KOPT-K1 (cell line): ENCODE measurements at regions not wholly inside any gene's neighbourhood (a gene's known extent, or its start where the extent isn't known, plus 50 kb on each side); places are given as distances from the start of the nearest gene placed in this dataset.
"Not testable (repeated sequence)": the region's sequence is repeated elsewhere in the genome, so short reads cannot be mapped to it uniquely, and the experiment has no call there.

Source experiments
- H3K27ac ChIP-seq: fragments of 200-600 bp; sonication (generic); 2 replicates; pipeline ENCODE4 v1.5.1; 2016; ENCODE audit warnings: antibody characterized with exemption, mild to moderate bottlenecking, low read depth, low read length; ENCODE audit not compliant: poor library complexity, severe bottlenecking
- H3K36me3 ChIP-seq: fragments of 200-600 bp; sonication (generic); 2 replicates; pipeline ENCODE4 v1.5.1; 2017; ENCODE audit warnings: antibody characterized with exemption, mild to moderate bottlenecking, low read length, moderate library complexity; ENCODE audit not compliant: insufficient read depth
- H3K9me3 ChIP-seq: fragments of 200-600 bp; sonication (generic); 2 replicates; pipeline ENCODE4 v1.5.1; 2017; ENCODE audit warnings: antibody characterized with exemption, low read length, mild to moderate bottlenecking; ENCODE audit not compliant: insufficient read depth, poor library complexity, severe bottlenecking

- Histone ChIP-seq H3K27ac (no peak overlapping the region), H3K9me3 (no peaks in the 10 kb centered on the region), H3K36me3 (no peaks in the 10 kb centered on the region)
Measured at GRCh38 chr4:53702334-53703266, 111.3 kb upstream of the LNX1 start.

- not testable (repeated sequence) for H3K36me3 ChIP-seq, H3K9me3 ChIP-seq, H3K27ac ChIP-seq
Measured at GRCh38 chr4:53701260-53701659, 110.0 kb upstream of the LNX1 start.

GRCh38 chr4:53699310-53699709 lies 108.0 kb upstream of the LNX1 start:
- not testable (repeated sequence) for H3K9me3 ChIP-seq, H3K27ac ChIP-seq, H3K36me3 ChIP-seq

- Histone ChIP-seq H3K9me3 (no peaks in the 10 kb centered on the region), H3K36me3 (no peaks in the 10 kb centered on the region), H3K27ac (no peak overlapping the region)
Measured at GRCh38 chr4:53697016-53697685, 105.9 kb upstream of the LNX1 start.

GRCh38 chr4:53695540-53696463 lies 104.5 kb upstream of the LNX1 start:
- no peak overlapping the region for H3K27ac ChIP-seq
- no peaks in the 10 kb centered on the region for H3K9me3 ChIP-seq
- H3K36me3 ChIP-seq: no peaks in the 10 kb centered on the region

- H3K27ac ChIP-seq: no peak overlapping the region
- H3K9me3 ChIP-seq: no peaks in the 10 kb centered on the region
- H3K36me3 ChIP-seq: no peaks in the 10 kb centered on the region
Measured at GRCh38 chr4:53694666-53695065, 103.4 kb upstream of the LNX1 start.

GRCh38 chr4:53693909-53694308 lies 102.6 kb upstream of the LNX1 start:
- no peak overlapping the region for H3K27ac ChIP-seq
- H3K36me3 ChIP-seq: no peaks in the 10 kb centered on the region
- H3K9me3 ChIP-seq: no peaks in the 10 kb centered on the region

- H3K36me3 ChIP-seq: no peaks in the 10 kb centered on the region
- H3K27ac ChIP-seq: no peak overlapping the region
Measured at GRCh38 chr4:53693408-53693807, 102.1 kb upstream of the LNX1 start.

GRCh38 chr4:53688186-53688790 lies 97.0 kb upstream of the LNX1 start:
- H3K36me3 ChIP-seq: no peaks in the 10 kb centered on the region
- no peaks in the 10 kb centered on the region for H3K9me3 ChIP-seq
- no peak overlapping the region for H3K27ac ChIP-seq

More at GRCh38 chr4:53693408-53693807, 102.1 kb upstream of the LNX1 start:
- no peaks in the 10 kb centered on the region for H3K9me3 ChIP-seq

- no peak overlapping the region for H3K27ac ChIP-seq
- H3K36me3 ChIP-seq: no peaks in the 10 kb centered on the region
- no peaks in the 10 kb centered on the region for H3K9me3 ChIP-seq
Measured at GRCh38 chr4:53686521-53686920, 95.2 kb upstream of the LNX1 start.

- Histone ChIP-seq H3K27ac (no peak overlapping the region), H3K9me3 (no peaks in the 10 kb centered on the region), H3K36me3 (no peaks in the 10 kb centered on the region)
Measured at GRCh38 chr4:53684136-53685130, 93.1 kb upstream of the LNX1 start.

- H3K9me3 ChIP-seq: no peaks in the 10 kb centered on the region
- no peaks in the 10 kb centered on the region for H3K36me3 ChIP-seq
- no peak overlapping the region for H3K27ac ChIP-seq
Measured at GRCh38 chr4:53682908-53683307, 91.6 kb upstream of the LNX1 start.

- Histone ChIP-seq H3K36me3 (no peaks in the 10 kb centered on the region), H3K27ac (no peak overlapping the region), H3K9me3 (no peaks in the 10 kb centered on the region)
Measured at GRCh38 chr4:53682196-53682595, 90.9 kb upstream of the LNX1 start.

- Histone ChIP-seq H3K36me3 (no peaks in the 10 kb centered on the region), H3K9me3 (no peaks in the 10 kb centered on the region), H3K27ac (no peak overlapping the region)
Measured at GRCh38 chr4:53680598-53680997, 89.3 kb upstream of the LNX1 start.
